Heart right ventricle (tissue), 16 donors: ENCODE measurements at regions not wholly inside any gene's neighbourhood (a gene's known extent, or its start where the extent isn't known, plus 50 kb on each side); places are given as distances from the start of the nearest gene placed in this dataset.

ENCODE experiments used
- ATAC-seq, 8 donors: fragments of 200-7000 bp; cut with Tn5 transposase; one replicate each; pipeline ENCODE4 v1.9.1; 2020; ENCODE audit warnings: mild to moderate bottlenecking in 8 of 8, moderate library complexity in 8 of 8, moderate number of reproducible peaks in 1 of 8
- DNase-seq, 2 donors: peaks; one replicate each; pipeline ENCODE4 v3.0.0-alpha.2; 2020
- H3K27ac ChIP-seq, 10 donors: fragments of 200-600 bp; sonication (generic) in 2 of 10; one replicate each; pipeline versions ENCODE4 v1.5.0 to v1.8.0; 2020 to 2022; ENCODE audit warnings: mild to moderate bottlenecking in 3 of 10
- H3K27me3 ChIP-seq, 7 donors: fragments of 200-600 bp; one replicate each; pipeline ENCODE4 v1.8.0; 2021 to 2022; ENCODE audit warnings: mild to moderate bottlenecking in 2 of 7
- H3K36me3 ChIP-seq, 9 donors: fragments of 200-600 bp; sonication (generic) in 1 of 9; one replicate each; pipeline versions ENCODE4 v1.5.0 to v1.8.0; 2020 to 2022; ENCODE audit warnings: mild to moderate bottlenecking in 2 of 9
- H3K4me1 ChIP-seq, 9 donors: fragments of 200-600 bp; sonication (generic) in 1 of 9; one replicate each; pipeline versions ENCODE4 v1.5.0 to v1.8.0; 2020 to 2022; ENCODE audit warnings: mild to moderate bottlenecking in 4 of 9
- H3K4me3 ChIP-seq, 10 donors: fragments of 200-600 bp; sonication (generic) in 2 of 10; one replicate each; pipeline versions ENCODE4 v1.5.0 to v1.8.0; 2020 to 2022; ENCODE audit warnings: mild to moderate bottlenecking in 7 of 10, moderate library complexity in 2 of 10
- H3K9me3 ChIP-seq, 11 donors: fragments of 200-600 bp in 10 of 11; sonication (generic) in 2 of 11; one replicate each; pipeline versions ENCODE4 v1.5.0 to v1.8.0; 2013 to 2022; ENCODE audit warnings: mild to moderate bottlenecking in 2 of 11, control low read depth in 1 of 11, moderate library complexity in 1 of 11
- WGBS, 2 donors: extraction: QIAGEN DNeasy Blood & Tissue Kit; methylation state at CpG; one replicate each; pipeline ENCODE4 v1.1.7; 2013; ENCODE audit warnings: inconsistent platforms in 1 of 2; 5-methylcytosine and 5-hydroxymethylcytosine counted together
- intact Hi-C, 10 donors: fragments of 100-400 bp; cut with DNase I; formaldehyde crosslinking; loops; one replicate each; pipeline versions ENCODE4 v1.11.1 to v1.14.2; 2022
- TF ChIP-seq, protein P1 (sequence below), 9 donors: fragments of 200-600 bp; sonication (generic) in 2 of 9; IDR thresholded peaks; one replicate each; pipeline versions ENCODE4 v1.5.0 to v1.8.0; 2021 to 2022; ENCODE audit warnings: antibody characterized with exemption in 9 of 9, mild to moderate bottlenecking in 5 of 9, moderate library complexity in 1 of 9
- donor health status: Arrhythmogenic right ventricular cardiomyopathy.
- donor health status: ischemic (EF 13 %, LVEDD 7.1; RV severe dilation, severe dysfunction).
- donor health status: healthy with polysubstance abuse.
- donor health status: DM: no; HTN: yes; CAD: no.
- donor health status: DM: no; HTN: no; CAD: no.
- donor health status: ischemic (EF 25% LVEDD 6.9; RV normal size, moderate dysfunction).
- donor health status: ischemic (EF 25% LVEDD 5.7; RV mildly dilated, moderate dysfunction).
- donor health status: healthy.
- donor health status: DM: yes; HTN: yes; CAD: no.
- donor health status: Ischemic cardiomyopathy.
- donor health status: ischemic (EF 35%, LVEDD 5.7; RV mildly dilated, moderate dysfunction).
- donor health status: nonischemic (EF 11% LVEDD 7.7; RV severe dilation, severe dysfunction).
- donor health status: DM: yes; HTN: yes; CAD: no.
- donor health status: PGD.
- donor health status: ischemic (EF 29% LVEDD 5.4; RV normal size, mild dysfunction).
- donor health status: nonischemic (EF 23%, LVEDD 6.1; RV moderate dilation, normal function).

DNA sequence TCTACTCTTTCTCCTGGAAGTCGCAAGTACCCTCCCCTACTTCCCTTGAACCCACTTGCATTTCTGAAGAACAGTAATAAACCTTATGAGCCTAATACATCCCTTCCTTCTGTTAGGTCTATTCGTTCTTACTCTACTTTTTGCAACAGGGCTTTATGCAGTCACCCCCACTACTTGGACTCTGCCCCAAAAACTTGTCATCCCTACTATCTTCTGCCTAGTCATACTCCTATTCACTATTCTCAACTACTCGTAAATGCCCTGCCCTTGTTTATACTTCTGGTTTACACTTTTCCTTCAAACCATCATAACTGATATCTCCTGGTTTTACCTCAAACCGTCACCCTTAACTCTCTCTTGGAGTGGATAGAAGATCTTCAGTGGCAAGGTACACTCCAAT lies 55.2 kb upstream of the SLIT2 start:
- ATAC-seq (no peak), DNase-seq (no peak)
- WGBS, 2 donors, result 89 to 92% methylated on average over 4 of the region's 4 CpGs
- Histone ChIP-seq H3K27me3 (no peaks in the 10 kb centered on the region), H3K27ac (no peak overlapping the region), H3K4me3 (no peak overlapping the region), H3K9me3 (no peaks in the 10 kb centered on the region), H3K4me1 (peaks cover 0 to 27% (median 3%) of the 10 kb centered on the region in 9 donors), H3K36me3 (no peaks in the 10 kb centered on the region)
- intact Hi-C loops, result no loop called here
- TF ChIP-seq, protein P1, sequence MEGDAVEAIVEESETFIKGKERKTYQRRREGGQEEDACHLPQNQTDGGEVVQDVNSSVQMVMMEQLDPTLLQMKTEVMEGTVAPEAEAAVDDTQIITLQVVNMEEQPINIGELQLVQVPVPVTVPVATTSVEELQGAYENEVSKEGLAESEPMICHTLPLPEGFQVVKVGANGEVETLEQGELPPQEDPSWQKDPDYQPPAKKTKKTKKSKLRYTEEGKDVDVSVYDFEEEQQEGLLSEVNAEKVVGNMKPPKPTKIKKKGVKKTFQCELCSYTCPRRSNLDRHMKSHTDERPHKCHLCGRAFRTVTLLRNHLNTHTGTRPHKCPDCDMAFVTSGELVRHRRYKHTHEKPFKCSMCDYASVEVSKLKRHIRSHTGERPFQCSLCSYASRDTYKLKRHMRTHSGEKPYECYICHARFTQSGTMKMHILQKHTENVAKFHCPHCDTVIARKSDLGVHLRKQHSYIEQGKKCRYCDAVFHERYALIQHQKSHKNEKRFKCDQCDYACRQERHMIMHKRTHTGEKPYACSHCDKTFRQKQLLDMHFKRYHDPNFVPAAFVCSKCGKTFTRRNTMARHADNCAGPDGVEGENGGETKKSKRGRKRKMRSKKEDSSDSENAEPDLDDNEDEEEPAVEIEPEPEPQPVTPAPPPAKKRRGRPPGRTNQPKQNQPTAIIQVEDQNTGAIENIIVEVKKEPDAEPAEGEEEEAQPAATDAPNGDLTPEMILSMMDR (IDR thresholded peaks at IDR 0.05), result no peak

GRCh38 chr4:20195071-20195885 lies 56.4 kb upstream of the SLIT2 start:
- TF ChIP-seq, protein P1 (IDR thresholded peaks at IDR 0.05), result no peak
- peaks cover 0 to 27% (median 3%) of the 10 kb centered on the region in 9 donors for H3K4me1 ChIP-seq
- H3K27me3 ChIP-seq, result no peaks in the 10 kb centered on the region
- H3K4me3 ChIP-seq, result no peak overlapping the region
- no peaks in the 10 kb centered on the region for H3K9me3 ChIP-seq
- H3K36me3 ChIP-seq, result no peaks in the 10 kb centered on the region
- DNase-seq (no peak), ATAC-seq (no peak)
- peak overlapping the region in 6 of 10 donors; percentile 4 to 70 (median 34) for H3K27ac ChIP-seq
- intact Hi-C loops, result no loop called here

GRCh38 chr4:20194123-20195013 lies 57.3 kb upstream of the SLIT2 start:
- peak in 7 of 8 donors; percentile 35 to 76 (median 65) for ATAC-seq
- H3K9me3 ChIP-seq, result no peaks in the 10 kb centered on the region
- DNase-seq, result no peak
- TF ChIP-seq, protein P1 (IDR thresholded peaks at IDR 0.05), result no peak
- H3K36me3 ChIP-seq, result no peaks in the 10 kb centered on the region
- WGBS, 2 donors, result 61 to 69% methylated on average over 1 of the region's 1 CpG
- H3K4me1 ChIP-seq, result peaks cover 0 to 27% (median 3%) of the 10 kb centered on the region in 9 donors
- no peaks in the 10 kb centered on the region for H3K27me3 ChIP-seq
- intact Hi-C loops, result no loop called here
- peak overlapping the region in 7 of 10 donors; percentile 11 to 82 (median 64) for H3K27ac ChIP-seq
- no peak overlapping the region for H3K4me3 ChIP-seq

- intact Hi-C loops, result no loop called here
- Histone ChIP-seq H3K27ac (peak overlapping the region in 9 of 10 donors; percentile 17 to 82 (median 64)), H3K36me3 (no peaks in the 10 kb centered on the region), H3K9me3 (no peaks in the 10 kb centered on the region), H3K27me3 (no peaks in the 10 kb centered on the region), H3K4me1 (peaks cover 0 to 27% (median 3%) of the 10 kb centered on the region in 9 donors), H3K4me3 (no peak overlapping the region)
- DNase-seq (no peak), ATAC-seq (peak in 4 of 8 donors; percentile 17 to 43 (median 30))
- TF ChIP-seq, protein P1 (IDR thresholded peaks at IDR 0.05), result no peak
- 68 to 71% methylated on average over 5 of the region's 5 CpGs for WGBS, 2 donors
Observed at GRCh38 chr4:20193141-20193936, 58.4 kb upstream of the SLIT2 start.
